ENCODE measurements at regions not wholly inside any gene's neighbourhood (a gene's known extent, or its start where the extent isn't known, plus 50 kb on each side); places are given as distances from the start of the nearest gene placed in this dataset.

DNA sequence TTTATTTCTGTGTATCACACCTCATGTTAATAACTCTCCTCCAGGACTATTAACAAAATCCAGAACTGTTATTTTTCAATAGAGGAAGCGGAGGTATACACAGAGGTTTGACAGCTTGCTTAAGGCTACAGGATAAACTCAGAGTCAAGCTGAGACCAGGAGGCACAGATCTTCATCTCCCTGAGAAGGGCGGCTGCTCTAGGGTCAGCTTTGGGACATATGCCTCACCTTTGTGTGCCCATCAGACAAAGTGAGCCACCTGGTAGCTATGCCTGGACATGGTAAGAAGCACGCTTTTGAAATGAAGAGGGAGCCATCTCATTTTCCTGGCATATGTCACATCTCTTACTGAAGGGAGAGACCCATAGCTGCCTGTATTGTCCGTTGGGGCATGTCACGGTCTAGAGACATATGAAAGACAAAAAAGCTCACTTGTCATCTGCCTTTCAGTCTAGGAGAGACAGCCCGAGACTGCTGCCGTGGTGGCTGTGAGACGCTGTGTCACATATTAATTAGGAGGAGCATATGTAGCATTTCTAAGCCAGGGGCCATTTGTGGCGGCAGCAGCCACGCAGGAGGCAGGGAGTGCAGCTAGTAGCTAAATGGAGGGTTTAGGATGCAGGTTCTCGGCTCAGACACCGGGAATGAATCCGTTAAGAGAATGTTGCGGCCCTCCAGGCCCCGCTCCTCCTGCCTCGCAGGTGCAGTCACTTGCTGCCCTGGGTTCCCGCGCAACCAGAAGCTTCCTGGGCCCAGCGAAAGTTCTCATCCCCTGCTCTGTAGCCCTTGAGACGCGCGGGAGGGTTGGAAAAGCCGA, 161.3 kb upstream of the C1orf21 start:
- Histone ChIP-seq H3K9me3 (ENCODE audit: control insufficient read depth in 4 of 4, insufficient read depth in 3 of 4, low read length in 3 of 4) (no peaks in the 10 kb centered on the region), H3K36me3 (ENCODE audit: control insufficient read depth in 4 of 4, insufficient read depth in 4 of 4, low read length in 4 of 4) (no peaks in the 10 kb centered on the region), H3K4me1 (ENCODE audit: control insufficient read depth in 5 of 5, insufficient read depth in 5 of 5, low read length in 5 of 5) (peaks cover 0 to 2% (median 0%) of the 10 kb centered on the region in 5 donors), H3K9ac (ENCODE audit: insufficient read depth in 1 of 2, low read length in 2 of 2) (no peak overlapping the region), H3K27ac (ENCODE audit: low read depth in 1 of 2, low read length in 1 of 2) (no peak overlapping the region), H3K4me3 (no peak overlapping the region), H3K27me3 (ENCODE audit: control insufficient read depth in 3 of 3, insufficient read depth in 3 of 3, low read length in 2 of 3) (no peaks in the 10 kb centered on the region)
- 95 to 98% methylated on average over 23 of the region's 23 CpGs for WGBS, 2 donors
- DNase-seq (no peak), ATAC-seq (ENCODE audit: insufficient read depth, low FRiP score) (no peak)
- TF ChIP-seq, protein P1, sequence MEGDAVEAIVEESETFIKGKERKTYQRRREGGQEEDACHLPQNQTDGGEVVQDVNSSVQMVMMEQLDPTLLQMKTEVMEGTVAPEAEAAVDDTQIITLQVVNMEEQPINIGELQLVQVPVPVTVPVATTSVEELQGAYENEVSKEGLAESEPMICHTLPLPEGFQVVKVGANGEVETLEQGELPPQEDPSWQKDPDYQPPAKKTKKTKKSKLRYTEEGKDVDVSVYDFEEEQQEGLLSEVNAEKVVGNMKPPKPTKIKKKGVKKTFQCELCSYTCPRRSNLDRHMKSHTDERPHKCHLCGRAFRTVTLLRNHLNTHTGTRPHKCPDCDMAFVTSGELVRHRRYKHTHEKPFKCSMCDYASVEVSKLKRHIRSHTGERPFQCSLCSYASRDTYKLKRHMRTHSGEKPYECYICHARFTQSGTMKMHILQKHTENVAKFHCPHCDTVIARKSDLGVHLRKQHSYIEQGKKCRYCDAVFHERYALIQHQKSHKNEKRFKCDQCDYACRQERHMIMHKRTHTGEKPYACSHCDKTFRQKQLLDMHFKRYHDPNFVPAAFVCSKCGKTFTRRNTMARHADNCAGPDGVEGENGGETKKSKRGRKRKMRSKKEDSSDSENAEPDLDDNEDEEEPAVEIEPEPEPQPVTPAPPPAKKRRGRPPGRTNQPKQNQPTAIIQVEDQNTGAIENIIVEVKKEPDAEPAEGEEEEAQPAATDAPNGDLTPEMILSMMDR (IDR thresholded peaks at IDR 0.05; ENCODE audit: control extremely low read depth, extremely low read depth) = no peak

DNA sequence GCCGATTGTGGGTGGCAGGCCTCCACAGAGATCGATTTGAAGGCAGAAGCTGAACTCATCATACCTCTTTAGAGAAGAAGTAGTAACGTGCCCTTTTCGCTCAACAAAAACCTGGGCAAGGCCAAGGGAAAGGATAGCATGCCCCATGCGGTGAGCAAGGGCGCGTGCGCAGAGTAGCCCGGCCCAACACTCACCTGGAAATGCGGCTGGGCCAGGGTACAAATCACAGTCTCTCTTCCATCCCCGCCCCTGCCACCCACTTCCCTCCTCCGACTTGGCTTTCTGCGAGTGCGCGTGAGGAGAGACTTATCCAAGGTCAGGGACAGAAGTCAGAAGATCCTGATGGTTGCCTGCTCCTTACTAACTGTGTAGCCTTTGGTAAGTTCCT, 160.7 kb upstream of the C1orf21 start:
- H3K36me3 ChIP-seq (ENCODE audit: control insufficient read depth in 4 of 4, insufficient read depth in 4 of 4, low read length in 4 of 4) = no peaks in the 10 kb centered on the region
- H3K9ac ChIP-seq (ENCODE audit: insufficient read depth in 1 of 2, low read length in 2 of 2) = no peak overlapping the region
- TF ChIP-seq, protein P1 (IDR thresholded peaks at IDR 0.05; ENCODE audit: control extremely low read depth, extremely low read depth) = no peak
- no peak for DNase-seq
- H3K9me3 ChIP-seq (ENCODE audit: control insufficient read depth in 4 of 4, insufficient read depth in 3 of 4, low read length in 3 of 4) = no peaks in the 10 kb centered on the region
- WGBS, 2 donors = 97 to 98% methylated on average over 15 of the region's 15 CpGs
- no peak overlapping the region for H3K27ac ChIP-seq (ENCODE audit: low read depth in 1 of 2, low read length in 1 of 2)
- no peak for ATAC-seq (ENCODE audit: insufficient read depth, low FRiP score)
- H3K4me1 ChIP-seq (ENCODE audit: control insufficient read depth in 5 of 5, insufficient read depth in 5 of 5, low read length in 5 of 5) = peaks cover 0 to 2% (median 0%) of the 10 kb centered on the region in 5 donors
- no peak overlapping the region for H3K4me3 ChIP-seq
- no peaks in the 10 kb centered on the region for H3K27me3 ChIP-seq (ENCODE audit: control insufficient read depth in 3 of 3, insufficient read depth in 3 of 3, low read length in 2 of 3)

DNA sequence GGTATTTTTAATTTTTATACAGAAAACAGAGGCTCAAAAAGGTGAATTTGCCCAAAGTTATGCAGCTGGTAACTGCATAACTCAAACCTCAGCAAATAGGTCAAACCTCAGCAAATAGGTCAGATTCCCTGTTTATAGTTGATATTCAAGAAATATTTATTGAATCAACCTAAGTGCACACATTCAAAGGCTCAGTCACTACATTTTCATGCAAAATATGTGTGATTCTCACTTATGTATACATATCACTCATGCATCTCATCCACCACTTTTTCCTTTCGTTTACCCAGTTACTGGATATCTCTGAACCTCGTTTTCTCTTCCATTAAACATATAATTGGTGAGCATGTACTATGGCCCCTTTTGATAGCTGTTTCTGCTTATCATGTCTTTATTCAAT, 158.3 kb upstream of the C1orf21 start:
- 78 to 96% methylated on average over 2 of the region's 2 CpGs for WGBS, 2 donors
- H3K9me3 ChIP-seq (ENCODE audit: control insufficient read depth in 4 of 4, insufficient read depth in 3 of 4, low read length in 3 of 4) = no peaks in the 10 kb centered on the region
- H3K4me3 ChIP-seq = no peak overlapping the region
- H3K4me1 ChIP-seq (ENCODE audit: control insufficient read depth in 5 of 5, insufficient read depth in 5 of 5, low read length in 5 of 5) = no peaks in the 10 kb centered on the region
- H3K27ac ChIP-seq (ENCODE audit: low read depth in 1 of 2, low read length in 1 of 2) = no peak overlapping the region
- DNase-seq (no peak), ATAC-seq (ENCODE audit: insufficient read depth, low FRiP score) (no peak)
- H3K27me3 ChIP-seq (ENCODE audit: control insufficient read depth in 3 of 3, insufficient read depth in 3 of 3, low read length in 2 of 3) = no peaks in the 10 kb centered on the region
- TF ChIP-seq, protein P1 (IDR thresholded peaks at IDR 0.05; ENCODE audit: control extremely low read depth, extremely low read depth) = no peak
- H3K9ac ChIP-seq (ENCODE audit: insufficient read depth in 1 of 2, low read length in 2 of 2) = no peak overlapping the region
- H3K36me3 ChIP-seq (ENCODE audit: control insufficient read depth in 4 of 4, insufficient read depth in 4 of 4, low read length in 4 of 4) = no peaks in the 10 kb centered on the region
